ENCODE measurements at regions not wholly inside any gene's neighbourhood (a gene's known extent, or its start where the extent isn't known, plus 50 kb on each side); places are given as distances from the start of the nearest gene placed in this dataset.
"Not testable (repeated sequence)": the region's sequence is repeated elsewhere in the genome, so short reads cannot be mapped to it uniquely, and the experiment has no call there.

DNA sequence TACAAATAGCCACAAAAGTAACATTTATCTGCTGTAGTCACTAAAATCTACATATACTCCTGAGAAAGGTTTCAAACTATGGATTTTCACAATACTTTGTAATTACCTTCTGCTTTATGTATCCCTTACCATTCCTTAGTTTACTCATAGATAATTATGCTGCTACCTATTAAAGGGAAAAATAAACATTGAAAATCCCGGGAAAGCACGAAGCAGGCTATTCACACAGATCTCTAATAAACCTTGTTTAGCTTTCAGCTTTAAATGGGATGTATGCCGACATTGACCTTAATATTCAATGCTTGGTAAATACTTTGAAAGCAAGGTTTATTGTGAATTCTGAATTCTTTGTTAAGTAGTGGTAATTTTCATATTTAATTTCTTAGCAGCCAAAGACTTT lies 58.5 kb upstream of the SMIM30 start:
- no peak for ATAC-seq
- Mint-ChIP-seq H3K36me3 (no peaks in the 10 kb centered on the region), H3K27ac (no peak overlapping the region), H3K9me3 (no peaks in the 10 kb centered on the region)
- DNase-seq (ENCODE audit: low spot score in 2 of 2): no peak

GRCh38 chr7:113176180-113176579 lies 57.8 kb upstream of the SMIM30 start:
- not testable (repeated sequence) for ATAC-seq; H3K36me3 Mint-ChIP-seq; DNase-seq (ENCODE audit: low spot score in 2 of 2); H3K27ac Mint-ChIP-seq; H3K9me3 Mint-ChIP-seq

- Mint-ChIP-seq H3K9me3 (no peaks in the 10 kb centered on the region), H3K36me3 (no peaks in the 10 kb centered on the region), H3K27ac (no peak overlapping the region)
- DNase-seq (ENCODE audit: low spot score in 2 of 2) (no peak), ATAC-seq (no peak)
These were observed 57.3 kb upstream of the SMIM30 start for GRCh38 chr7:113175525-113176104.

DNA sequence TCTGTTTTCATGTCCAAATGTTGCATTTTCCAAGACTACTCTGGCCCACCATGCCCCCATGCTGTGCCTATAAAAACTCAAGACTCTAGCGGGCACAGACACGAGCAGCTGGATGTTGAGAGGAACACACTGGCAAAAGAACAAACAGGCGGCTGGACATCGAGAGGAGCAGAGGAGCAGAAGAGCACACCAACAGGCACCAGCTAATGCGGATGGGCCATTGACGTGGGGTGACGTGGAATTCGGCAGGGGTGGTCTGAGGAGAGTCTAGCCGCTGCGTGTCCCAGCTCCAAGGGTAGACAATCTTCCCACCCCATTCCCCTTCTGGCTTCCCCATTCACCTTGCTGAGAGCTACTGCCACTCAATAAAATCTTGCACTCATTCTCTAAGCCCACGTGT lies 54.4 kb upstream of the SMIM30 start:
- DNase-seq (ENCODE audit: low spot score in 2 of 2): no peak
- no peak overlapping the region for H3K27ac Mint-ChIP-seq
- no peaks in the 10 kb centered on the region for H3K36me3 Mint-ChIP-seq
- ATAC-seq: no peak
- no peaks in the 10 kb centered on the region for H3K9me3 Mint-ChIP-seq

- no peak overlapping the region for H3K27ac Mint-ChIP-seq
- no peaks in the 10 kb centered on the region for H3K9me3 Mint-ChIP-seq
- DNase-seq (ENCODE audit: low spot score in 2 of 2) (no peak), ATAC-seq (no peak)
- H3K36me3 Mint-ChIP-seq: no peaks in the 10 kb centered on the region
These were observed 52.2 kb upstream of the SMIM30 start for GRCh38 chr7:113170591-113170990.
